Cardiac muscle cell (in vitro differentiated cells and primary cell): ENCODE measurements at regions not wholly inside any gene's neighbourhood (a gene's known extent, or its start where the extent isn't known, plus 50 kb on each side); places are given as distances from the start of the nearest gene placed in this dataset.

Experiments used
- DNase-seq, 2 donors: peaks; one replicate each; pipeline versions ENCODE4 v3.0.0 to v3.0.0-alpha.2; 2010 to 2017; ENCODE audit warnings: low read depth in 1 of 2, low spot score in 1 of 2
- H3K27ac ChIP-seq: fragments of 200-600 bp; sonication (generic); 2 replicates; pipeline ENCODE4 v1.5.1; 2016
- H3K27me3 ChIP-seq: fragments of 200-600 bp; sonication (generic); 2 replicates; pipeline ENCODE4 v1.6.0; 2016; ENCODE audit warnings: control low read depth
- H3K36me3 ChIP-seq: fragments of 200-600 bp; sonication (generic); 2 replicates; pipeline ENCODE4 v1.5.1; 2016; ENCODE audit warnings: control low read depth
- H3K4me1 ChIP-seq: fragments of 200-600 bp; sonication (generic); 2 replicates; pipeline ENCODE4 v1.8.1; 2017; ENCODE audit warnings: low read depth, mild to moderate bottlenecking, mixed run types
- H3K4me3 ChIP-seq: fragments of 200-600 bp; sonication (generic); 2 replicates; pipeline ENCODE4 v1.5.1; 2016; ENCODE audit warnings: mild to moderate bottlenecking
- H3K9me3 ChIP-seq: fragments of 200-600 bp; sonication (generic); 2 replicates; pipeline ENCODE4 v1.5.1; 2017; ENCODE audit warnings: low read depth, mild to moderate bottlenecking, control low read depth
- TF ChIP-seq, protein P1 (sequence below): IDR thresholded peaks from 2 replicates; pipeline ENCODE4 v1.5.1; 2012; ENCODE audit warnings: low read depth, mild to moderate bottlenecking, low read length

DNA sequence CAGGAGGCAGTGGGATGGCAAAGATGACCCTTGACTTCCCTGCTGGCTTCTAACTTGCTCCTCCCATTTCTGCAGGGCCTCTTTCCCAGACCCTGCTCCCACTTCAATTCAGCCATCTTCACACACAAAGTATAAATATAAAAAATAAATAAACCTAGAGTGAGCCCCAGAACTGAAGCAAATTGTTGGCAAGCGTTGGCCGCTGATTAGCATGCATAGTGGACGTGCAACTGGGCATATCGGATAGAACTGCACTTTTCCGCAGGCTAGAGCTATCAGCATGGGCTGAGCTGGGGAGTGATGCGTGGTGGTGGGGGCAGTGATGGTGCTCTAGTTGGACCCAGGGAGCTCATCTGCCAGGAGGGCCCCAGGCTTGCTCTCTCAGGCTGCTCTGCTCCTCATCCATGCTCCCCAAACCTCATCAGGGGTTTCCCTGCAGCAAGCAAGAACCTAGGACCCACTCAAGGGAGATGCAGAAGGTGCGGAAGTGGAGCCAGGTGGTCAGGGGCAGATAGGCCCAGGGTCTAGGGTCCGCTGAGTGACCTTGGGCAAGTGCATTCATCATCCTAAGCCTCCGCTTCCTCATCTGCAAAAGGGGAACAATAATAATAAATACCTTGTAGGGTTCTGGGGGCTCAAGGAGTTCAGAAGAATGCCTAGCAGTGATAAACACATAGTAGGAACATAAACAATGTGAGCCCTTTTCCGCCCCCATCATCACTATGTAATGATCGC, 146.8 kb upstream of the PJA1 start:
- TF ChIP-seq, protein P1, sequence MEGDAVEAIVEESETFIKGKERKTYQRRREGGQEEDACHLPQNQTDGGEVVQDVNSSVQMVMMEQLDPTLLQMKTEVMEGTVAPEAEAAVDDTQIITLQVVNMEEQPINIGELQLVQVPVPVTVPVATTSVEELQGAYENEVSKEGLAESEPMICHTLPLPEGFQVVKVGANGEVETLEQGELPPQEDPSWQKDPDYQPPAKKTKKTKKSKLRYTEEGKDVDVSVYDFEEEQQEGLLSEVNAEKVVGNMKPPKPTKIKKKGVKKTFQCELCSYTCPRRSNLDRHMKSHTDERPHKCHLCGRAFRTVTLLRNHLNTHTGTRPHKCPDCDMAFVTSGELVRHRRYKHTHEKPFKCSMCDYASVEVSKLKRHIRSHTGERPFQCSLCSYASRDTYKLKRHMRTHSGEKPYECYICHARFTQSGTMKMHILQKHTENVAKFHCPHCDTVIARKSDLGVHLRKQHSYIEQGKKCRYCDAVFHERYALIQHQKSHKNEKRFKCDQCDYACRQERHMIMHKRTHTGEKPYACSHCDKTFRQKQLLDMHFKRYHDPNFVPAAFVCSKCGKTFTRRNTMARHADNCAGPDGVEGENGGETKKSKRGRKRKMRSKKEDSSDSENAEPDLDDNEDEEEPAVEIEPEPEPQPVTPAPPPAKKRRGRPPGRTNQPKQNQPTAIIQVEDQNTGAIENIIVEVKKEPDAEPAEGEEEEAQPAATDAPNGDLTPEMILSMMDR: no peak

DNA sequence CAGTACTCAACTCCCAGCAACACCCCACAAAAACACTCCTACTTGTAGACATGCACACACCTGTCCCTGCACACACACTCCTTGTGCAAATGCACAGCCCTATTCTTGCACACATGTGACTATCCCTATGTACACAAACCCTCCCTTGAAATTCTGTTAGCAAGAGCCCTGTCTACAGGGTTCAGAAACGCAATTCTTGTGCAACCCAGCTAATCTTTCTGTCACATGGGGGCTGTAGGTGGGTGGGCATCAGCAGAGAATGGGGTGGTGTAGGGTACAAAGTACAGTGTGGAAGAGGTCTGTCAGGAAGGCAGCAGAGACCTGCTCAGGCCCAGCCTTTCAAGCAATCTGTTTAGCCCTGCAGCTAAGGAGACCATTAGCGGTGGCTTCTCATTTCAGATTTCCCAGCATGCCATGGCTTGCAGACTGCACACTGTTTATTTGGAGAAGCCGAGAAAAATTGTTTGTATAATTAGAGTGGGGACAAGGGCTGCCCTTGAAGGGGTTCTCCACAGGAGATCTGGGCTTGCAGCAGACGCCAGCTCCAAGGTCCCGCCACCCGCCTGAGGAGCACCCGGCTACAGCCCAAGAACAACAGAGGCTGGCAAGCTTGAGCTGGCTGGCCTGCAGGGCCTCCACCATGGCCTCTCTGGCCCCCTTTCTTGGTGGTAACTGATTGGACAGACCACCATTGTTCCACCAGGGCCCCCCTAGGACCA, 144.0 kb upstream of the PJA1 start:
- Histone ChIP-seq H3K9me3 (no peaks in the 10 kb centered on the region), H3K27me3 (no peaks in the 10 kb centered on the region), H3K36me3 (no peaks in the 10 kb centered on the region), H3K27ac (no peak overlapping the region), H3K4me3 (no peak overlapping the region), H3K4me1 (peaks cover 4% of the 10 kb centered on the region)
- TF ChIP-seq, protein P1: no peak
- DNase-seq: no peak

More for the DNA sequence above, 146.8 kb upstream of the PJA1 start:
- Histone ChIP-seq H3K4me3 (no peak overlapping the region), H3K27me3 (no peaks in the 10 kb centered on the region), H3K4me1 (peaks cover 4% of the 10 kb centered on the region), H3K36me3 (no peaks in the 10 kb centered on the region), H3K27ac (no peak overlapping the region), H3K9me3 (no peaks in the 10 kb centered on the region)
- DNase-seq: no peak

GRCh38 chrX:69307756-69308155, 142.5 kb upstream of the PJA1 start:
- Histone ChIP-seq H3K36me3 (no peaks in the 10 kb centered on the region), H3K9me3 (no peaks in the 10 kb centered on the region), H3K27ac (no peak overlapping the region), H3K4me3 (no peak overlapping the region), H3K27me3 (no peaks in the 10 kb centered on the region), H3K4me1 (no peaks in the 10 kb centered on the region)
- TF ChIP-seq, protein P1: no peak
- no peak for DNase-seq

- TF ChIP-seq, protein P1: no peak
- no peaks in the 10 kb centered on the region for H3K27me3 ChIP-seq
- H3K9me3 ChIP-seq: no peaks in the 10 kb centered on the region
- H3K27ac ChIP-seq: no peak overlapping the region
- H3K36me3 ChIP-seq: no peaks in the 10 kb centered on the region
- no peaks in the 10 kb centered on the region for H3K4me1 ChIP-seq
- no peak overlapping the region for H3K4me3 ChIP-seq
- DNase-seq: no peak
These were observed 141.8 kb upstream of the PJA1 start for GRCh38 chrX:69307029-69307428.

DNA sequence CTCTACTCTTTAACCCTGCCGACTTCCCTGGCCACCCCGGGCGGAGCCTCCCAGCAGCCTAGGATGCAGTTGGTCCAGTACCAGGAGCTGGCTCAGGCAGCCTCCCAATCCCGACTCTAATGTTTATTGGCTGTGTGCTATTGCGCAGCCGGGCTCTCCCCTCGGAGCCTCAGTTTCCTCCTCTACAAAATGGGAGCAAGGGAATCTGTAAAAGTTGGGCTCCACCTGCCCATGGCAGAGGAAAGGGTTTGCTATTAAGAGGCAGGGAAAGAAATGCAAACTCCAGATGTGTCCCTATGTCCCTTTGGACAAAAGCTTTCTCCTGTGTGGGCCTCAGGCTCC, 140.8 kb upstream of the PJA1 start:
- no peaks in the 10 kb centered on the region for H3K36me3 ChIP-seq
- H3K9me3 ChIP-seq: no peaks in the 10 kb centered on the region
- no peaks in the 10 kb centered on the region for H3K27me3 ChIP-seq
- DNase-seq: no peak
- TF ChIP-seq, protein P1: no peak
- no peaks in the 10 kb centered on the region for H3K4me1 ChIP-seq
- no peak overlapping the region for H3K4me3 ChIP-seq
- no peak overlapping the region for H3K27ac ChIP-seq
